LNCaP clone FGC (cell line): ENCODE measurements at regions not wholly inside any gene's neighbourhood (a gene's known extent, or its start where the extent isn't known, plus 50 kb on each side); places are given as distances from the start of the nearest gene placed in this dataset.

Experiments used
- DNase-seq: peaks from one replicate; pipeline ENCODE4 v3.0.0-alpha.2; 2011; ENCODE audit warnings: low read depth
- H3K4me3 ChIP-seq: 2 replicates; pipeline ENCODE4 v1.5.1; 2011; ENCODE audit warnings: mild to moderate bottlenecking, low read depth, low read length, control low read depth
- CTCF ChIP-seq: IDR thresholded peaks from 2 replicates; pipeline ENCODE4 v1.5.1; 2012; ENCODE audit warnings: mild to moderate bottlenecking; ENCODE audit not compliant: control insufficient read depth, insufficient read depth; ENCODE audit errors: extremely low read depth

- no peak for DNase-seq
- H3K4me3 ChIP-seq = no peak overlapping the region
- no peak for TF ChIP-seq CTCF
Measured at GRCh38 chr3:157793745-157794144, 290.5 kb upstream of the VEPH1 start.

- TF ChIP-seq CTCF = no peak
- H3K4me3 ChIP-seq = no peak overlapping the region
- no peak for DNase-seq
Measured at GRCh38 chr3:157789162-157789561, 285.9 kb upstream of the VEPH1 start.

- H3K4me3 ChIP-seq = no peak overlapping the region
- TF ChIP-seq CTCF = no peak
- no peak for DNase-seq
Measured at GRCh38 chr3:157786618-157787017, 283.4 kb upstream of the VEPH1 start.

GRCh38 chr3:157786211-157786610 lies 283.0 kb upstream of the VEPH1 start:
- TF ChIP-seq CTCF = no peak
- no peak for DNase-seq
- H3K4me3 ChIP-seq = no peak overlapping the region

GRCh38 chr3:157785102-157785826 lies 282.0 kb upstream of the VEPH1 start:
- H3K4me3 ChIP-seq = no peak overlapping the region
- no peak for TF ChIP-seq CTCF
- no peak for DNase-seq

- H3K4me3 ChIP-seq = no peak overlapping the region
- DNase-seq = no peak
- TF ChIP-seq CTCF = no peak
Measured at GRCh38 chr3:157782236-157782635, 279.0 kb upstream of the VEPH1 start.

- DNase-seq = no peak
- TF ChIP-seq CTCF = no peak
- no peak overlapping the region for H3K4me3 ChIP-seq
Measured at GRCh38 chr3:157776861-157777260, 273.6 kb upstream of the VEPH1 start.
